T-cell (primary cell): ENCODE measurements at regions not wholly inside any gene's neighbourhood (a gene's known extent, or its start where the extent isn't known, plus 50 kb on each side); places are given as distances from the start of the nearest gene placed in this dataset.

ENCODE experiments used
- ATAC-seq, 4 experiments: fragments of 200-7000 bp in 3 of 4; fragments of 150-1000 bp in 1 of 4; cut with Tn5 transposase; replicated peaks in 1 of 4; 1 replicate in 3 of 4; 2 replicates in 1 of 4; pipeline ENCODE4 v1.10.0; 2021; ENCODE audit warnings: moderate library complexity in 3 of 4, mild to moderate bottlenecking in 2 of 4, moderate number of reproducible peaks in 1 of 4
- CTCF ChIA-PET, 2 donors: fragments of 300-600 bp; sonication (Branson Sonifier 250); formaldehyde crosslinking; loops; one replicate each; lab custom pipeline; 2022; ENCODE audit warnings: antibody characterized with exemption in 2 of 2; lab: Charles Lee
- POLR2A ChIA-PET, 2 donors: fragments of 300-600 bp; sonication (Branson Sonifier 250); formaldehyde crosslinking; loops; one replicate each; lab custom pipeline; 2022; ENCODE audit warnings: antibody characterized with exemption in 2 of 2; lab: Charles Lee
- DNase-seq, 35 experiments: peaks; one replicate each; pipeline versions ENCODE4 v3.0.0 to v3.0.0-alpha.2; 2013 to 2023
- H3K27ac ChIP-seq: one replicate; pipeline ENCODE4 v1.5.1; 2013; ENCODE audit warnings: low read length
- H3K27me3 ChIP-seq, 2 experiments: replicated peaks in 1 of 2; 1 replicate in 1 of 2; 2 replicates in 1 of 2; pipeline versions ENCODE4 v1.6.1 to v1.7.0; 2013; ENCODE audit warnings: low read length in 1 of 2, mixed read lengths in 1 of 2; ENCODE audit not compliant: control insufficient read depth in 2 of 2, insufficient read depth in 2 of 2; ENCODE audit errors: extremely low read depth in 1 of 2
- H3K36me3 ChIP-seq, 2 donors: 1 replicate in 1 of 2; 2 replicates in 1 of 2; pipeline versions ENCODE4 v1.6.1 to v1.7.0; 2013; ENCODE audit warnings: low read length in 1 of 2; ENCODE audit not compliant: control insufficient read depth in 2 of 2, insufficient read depth in 1 of 2; ENCODE audit errors: extremely low read depth in 1 of 2
- H3K4me1 ChIP-seq, 2 experiments: 1 replicate in 1 of 2; 2 replicates in 1 of 2; pipeline versions ENCODE4 v1.6.1 to v1.7.0; 2013; ENCODE audit warnings: low read length in 2 of 2, mixed read lengths in 1 of 2; ENCODE audit not compliant: insufficient read depth in 2 of 2, control insufficient read depth in 1 of 2; ENCODE audit errors: extremely low read depth in 1 of 2
- H3K4me3 ChIP-seq, 2 donors: 1 replicate in 1 of 2; 2 replicates in 1 of 2; pipeline versions ENCODE4 v1.5.1 to v1.7.0; 2013; ENCODE audit warnings: mild to moderate bottlenecking in 2 of 2, low read length in 1 of 2, moderate library complexity in 1 of 2; ENCODE audit not compliant: control insufficient read depth in 1 of 2; ENCODE audit errors: extremely low read depth in 1 of 2
- H3K9me3 ChIP-seq: 2 replicates; pipeline ENCODE4 v1.7.0; 2013
- H3K27ac Mint-ChIP-seq, 2 donors: one replicate each; pipeline ENCODE4 v1.8.0; 2020 to 2021; ENCODE audit warnings: mild to moderate bottlenecking in 2 of 2, mixed read lengths in 2 of 2
- H3K27me3 Mint-ChIP-seq, 2 donors: one replicate each; pipeline ENCODE4 v1.8.0; 2021 to 2022; ENCODE audit warnings: mixed read lengths in 2 of 2
- H3K36me3 Mint-ChIP-seq: one replicate; pipeline ENCODE4 v1.8.0; 2021; ENCODE audit warnings: mixed read lengths
- H3K4me1 Mint-ChIP-seq, 3 donors: one replicate each; pipeline ENCODE4 v1.8.0; 2020 to 2022; ENCODE audit warnings: mixed read lengths in 3 of 3, mild to moderate bottlenecking in 1 of 3
- H3K4me3 Mint-ChIP-seq, 3 donors: one replicate each; pipeline ENCODE4 v1.8.0; 2020 to 2022; ENCODE audit warnings: mild to moderate bottlenecking in 3 of 3, mixed read lengths in 3 of 3, moderate library complexity in 3 of 3
- H3K9me3 Mint-ChIP-seq, 3 donors: one replicate each; pipeline ENCODE4 v1.8.0; 2020 to 2022; ENCODE audit warnings: mixed read lengths in 3 of 3
- WGBS: methylation state at CpG from one replicate; pipeline ENCODE4 v1.1.5; 2013; ENCODE audit warnings: missing lambda C conversion rate; ENCODE audit not compliant: insufficient coverage; 5-methylcytosine and 5-hydroxymethylcytosine counted together

GRCh38 chr4:18343581-18343980 is 322.0 kb upstream of the LCORL start:
- Histone ChIP-seq H3K9me3 (no peaks in the 10 kb centered on the region), H3K4me3 (no peak overlapping the region), H3K4me1 (no peaks in the 10 kb centered on the region), H3K27me3 (peaks cover 0 to 16% of the 10 kb centered on the region in 2 experiments), H3K27ac (no peak overlapping the region), H3K36me3 (no peaks in the 10 kb centered on the region)
- Mint-ChIP-seq H3K4me1 (no peaks in the 10 kb centered on the region), H3K9me3 (peaks cover 0 to 4% (median 0%) of the 10 kb centered on the region in 3 donors), H3K36me3 (no peaks in the 10 kb centered on the region), H3K27me3 (peaks cover 0 to 3% of the 10 kb centered on the region in 2 donors), H3K27ac (no peak overlapping the region), H3K4me3 (no peak overlapping the region)
- WGBS: no CpG with 5 or more reads among the region's 7 CpGs
- no peak for ATAC-seq
- CTCF ChIA-PET: no interaction called here
- no peak for DNase-seq
- POLR2A ChIA-PET: no interaction called here

GRCh38 chr4:18342847-18343246 is 321.3 kb upstream of the LCORL start:
- Mint-ChIP-seq H3K36me3 (no peaks in the 10 kb centered on the region), H3K4me1 (no peaks in the 10 kb centered on the region), H3K9me3 (peaks cover 0 to 4% (median 2%) of the 10 kb centered on the region in 3 donors), H3K27ac (no peak overlapping the region), H3K27me3 (peaks cover 0 to 3% of the 10 kb centered on the region in 2 donors), H3K4me3 (no peak overlapping the region)
- H3K36me3 ChIP-seq: no peaks in the 10 kb centered on the region
- H3K27me3 ChIP-seq: peaks cover 0 to 16% of the 10 kb centered on the region in 2 experiments
- WGBS: 96% methylated on average over 3 of the region's 4 CpGs
- ATAC-seq (no peak), DNase-seq (no peak)
- CTCF ChIA-PET: no interaction called here
- no peaks in the 10 kb centered on the region for H3K4me1 ChIP-seq
- no peak overlapping the region for H3K4me3 ChIP-seq
- no peak overlapping the region for H3K27ac ChIP-seq
- POLR2A ChIA-PET: no interaction called here
- no peaks in the 10 kb centered on the region for H3K9me3 ChIP-seq

DNA sequence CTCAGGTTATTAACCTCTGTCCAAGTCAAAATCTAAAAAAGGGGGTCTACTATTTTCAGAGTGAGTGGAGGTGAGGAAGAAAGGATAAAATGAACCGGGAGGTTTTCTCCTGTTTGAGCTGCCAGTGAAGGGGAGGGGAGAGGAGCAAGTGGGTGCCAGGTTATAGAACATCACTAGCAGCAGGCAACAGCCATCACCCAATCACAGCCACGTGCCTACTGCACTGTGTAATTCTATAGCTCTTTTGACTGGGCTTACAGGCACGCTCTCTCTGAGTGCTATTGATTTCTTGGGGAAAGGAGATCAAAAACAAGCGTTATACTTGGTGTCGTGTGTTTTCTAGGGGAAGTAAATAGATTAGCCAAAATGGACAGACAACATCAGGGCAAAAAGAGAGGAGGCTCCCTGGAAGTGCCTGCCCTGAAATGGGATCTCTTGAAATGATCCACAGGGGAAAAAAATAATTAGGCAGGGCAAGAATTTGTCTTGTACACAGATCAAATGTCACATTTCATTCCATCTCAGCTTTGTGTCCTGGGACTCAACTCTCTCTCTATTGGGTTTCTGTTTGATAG is 300.5 kb upstream of the LCORL start:
- Histone ChIP-seq H3K9me3 (no peaks in the 10 kb centered on the region), H3K27me3 (no peaks in the 10 kb centered on the region), H3K36me3 (no peaks in the 10 kb centered on the region), H3K27ac (no peak overlapping the region), H3K4me1 (no peaks in the 10 kb centered on the region), H3K4me3 (no peak overlapping the region)
- no peaks in the 10 kb centered on the region for H3K4me1 Mint-ChIP-seq
- H3K4me3 Mint-ChIP-seq: no peak overlapping the region
- WGBS: 89% methylated on average over 3 of the region's 5 CpGs
- ChIA-PET CTCF (no interaction called here), POLR2A (no interaction called here)
- no peak overlapping the region for H3K27ac Mint-ChIP-seq
- peaks cover 0 to 7% (median 0%) of the 10 kb centered on the region in 3 donors for H3K9me3 Mint-ChIP-seq
- H3K36me3 Mint-ChIP-seq: no peaks in the 10 kb centered on the region
- ATAC-seq (no peak), DNase-seq (no peak)
- peaks cover 9 to 17% of the 10 kb centered on the region in 2 donors for H3K27me3 Mint-ChIP-seq

GRCh38 chr4:18319431-18319830 is 297.9 kb upstream of the LCORL start:
- peaks cover 0 to 7% (median 0%) of the 10 kb centered on the region in 3 donors for H3K9me3 Mint-ChIP-seq
- H3K36me3 Mint-ChIP-seq: no peaks in the 10 kb centered on the region
- H3K27ac Mint-ChIP-seq: no peak overlapping the region
- no peak for DNase-seq
- Histone ChIP-seq H3K27ac (no peak overlapping the region), H3K4me1 (no peaks in the 10 kb centered on the region), H3K4me3 (no peak overlapping the region), H3K36me3 (no peaks in the 10 kb centered on the region), H3K9me3 (no peaks in the 10 kb centered on the region), H3K27me3 (no peaks in the 10 kb centered on the region)
- no peak for ATAC-seq
- H3K4me1 Mint-ChIP-seq: no peaks in the 10 kb centered on the region
- ChIA-PET POLR2A (no interaction called here), CTCF (no interaction called here)
- no peak overlapping the region for H3K4me3 Mint-ChIP-seq
- 80% methylated on average over 4 of the region's 6 CpGs for WGBS
- H3K27me3 Mint-ChIP-seq: peaks cover 7 to 17% of the 10 kb centered on the region in 2 donors

DNA sequence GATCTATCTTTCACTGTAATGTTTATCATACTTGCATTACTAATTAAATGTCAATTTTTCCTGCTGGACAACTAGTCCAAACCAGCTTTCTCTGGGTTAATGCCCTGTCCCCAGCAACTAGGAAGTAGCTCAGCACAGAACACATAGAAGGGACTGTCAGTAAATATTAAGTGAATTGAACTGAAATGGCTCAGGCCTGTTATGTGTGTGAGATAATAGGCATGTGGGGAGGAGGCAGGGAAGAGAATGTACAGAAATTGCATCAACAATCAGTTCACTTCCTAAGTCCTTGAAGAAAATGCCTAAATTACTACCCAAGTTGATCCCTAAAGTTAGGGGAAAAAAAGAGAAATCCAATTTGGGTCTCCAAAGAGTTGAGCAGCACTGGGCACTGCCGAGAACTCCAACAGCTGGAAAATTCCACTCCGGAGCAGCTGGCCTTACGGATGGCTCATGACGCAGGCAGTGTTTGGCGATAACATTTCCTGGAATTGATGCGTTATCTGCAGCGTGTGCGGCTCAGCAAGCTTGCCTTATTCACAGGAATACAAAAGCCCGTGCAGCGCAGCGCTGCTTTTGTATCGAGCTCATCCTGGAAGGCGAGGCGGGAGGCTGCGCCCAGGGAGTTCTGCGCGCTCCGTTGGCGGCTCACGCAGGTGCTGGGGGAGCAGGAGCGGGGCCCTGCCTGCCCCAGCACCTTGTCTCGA is 297.3 kb upstream of the LCORL start:
- Histone ChIP-seq H3K36me3 (no peaks in the 10 kb centered on the region), H3K27ac (no peak overlapping the region), H3K9me3 (no peaks in the 10 kb centered on the region), H3K4me1 (no peaks in the 10 kb centered on the region), H3K4me3 (no peak overlapping the region), H3K27me3 (no peaks in the 10 kb centered on the region)
- no peak overlapping the region for H3K27ac Mint-ChIP-seq
- CTCF ChIA-PET: no interaction called here
- H3K4me1 Mint-ChIP-seq: no peaks in the 10 kb centered on the region
- H3K36me3 Mint-ChIP-seq: no peaks in the 10 kb centered on the region
- peaks cover 7 to 17% of the 10 kb centered on the region in 2 donors for H3K27me3 Mint-ChIP-seq
- ATAC-seq: no peak
- POLR2A ChIA-PET: no interaction called here
- no peak overlapping the region for H3K4me3 Mint-ChIP-seq
- H3K9me3 Mint-ChIP-seq: peaks cover 0 to 11% (median 0%) of the 10 kb centered on the region in 3 donors
- 33% methylated on average over 22 of the region's 22 CpGs for WGBS
- DNase-seq: no peak

- Mint-ChIP-seq H3K27me3 (peaks cover 7 to 8% of the 10 kb centered on the region in 2 donors), H3K36me3 (no peaks in the 10 kb centered on the region), H3K9me3 (peaks cover 0 to 4% (median 0%) of the 10 kb centered on the region in 3 donors), H3K27ac (no peak overlapping the region), H3K4me3 (no peak overlapping the region), H3K4me1 (no peaks in the 10 kb centered on the region)
- ChIA-PET CTCF (no interaction called here), POLR2A (no interaction called here)
- no peaks in the 10 kb centered on the region for H3K9me3 ChIP-seq
- no peaks in the 10 kb centered on the region for H3K27me3 ChIP-seq
- WGBS: 63% methylated on average over 1 of the region's 3 CpGs
- DNase-seq (no peak), ATAC-seq (no peak)
- H3K4me1 ChIP-seq: no peaks in the 10 kb centered on the region
- H3K36me3 ChIP-seq: no peaks in the 10 kb centered on the region
- no peak overlapping the region for H3K27ac ChIP-seq
- H3K4me3 ChIP-seq: no peak overlapping the region
These were observed 293.2 kb upstream of the LCORL start for GRCh38 chr4:18314731-18315130.
